Adrenal gland (tissue), 5 donors: ENCODE measurements at regions not wholly inside any gene's neighbourhood (a gene's known extent, or its start where the extent isn't known, plus 50 kb on each side); places are given as distances from the start of the nearest gene placed in this dataset.

Experiments
- POLR2A ChIP-seq, 2 donors: fragments of 450-650 bp; IDR thresholded peaks; one replicate each; pipeline ENCODE4 v1.6.1; 2017; ENCODE audit warnings: antibody characterized with exemption in 2 of 2, mild to moderate bottlenecking in 2 of 2, moderate library complexity in 1 of 2
- TF ChIP-seq, protein P1 (sequence below), 6 experiments: fragments of 450-650 bp in 4 of 6; fragments of 200-600 bp in 2 of 6; sonication (generic) in 1 of 6; IDR thresholded peaks; 1 replicate in 5 of 6; 2 replicates in 1 of 6; pipeline versions ENCODE4 v1.5.1 to v1.8.0; 2016 to 2021; ENCODE audit warnings: antibody characterized with exemption in 6 of 6, mild to moderate bottlenecking in 2 of 6, moderate library complexity in 1 of 6
- donor health status: DM: no; HTN: no; CAD: no.

DNA sequence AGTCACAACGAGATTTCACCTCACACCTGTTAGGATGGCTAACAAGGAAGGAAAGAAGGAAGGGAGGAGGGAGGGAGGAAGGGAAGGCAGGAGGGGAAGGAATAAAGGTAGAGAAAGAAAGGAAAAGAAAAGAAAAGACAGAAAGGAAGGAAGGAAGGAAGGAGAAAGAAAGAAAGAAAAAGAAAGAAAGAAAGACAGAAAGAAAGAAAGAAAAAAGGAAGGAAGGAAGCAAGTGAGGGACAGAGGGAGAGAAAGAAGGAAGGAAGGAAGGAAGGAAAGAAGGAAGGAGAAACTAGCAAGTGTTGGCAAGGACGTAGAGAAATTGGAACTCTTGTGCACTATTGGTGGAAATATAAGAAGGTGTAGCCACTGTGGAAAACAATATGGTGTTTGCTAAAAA lies 52.2 kb downstream of the CCDC185 start:
- TF ChIP-seq, protein P1, sequence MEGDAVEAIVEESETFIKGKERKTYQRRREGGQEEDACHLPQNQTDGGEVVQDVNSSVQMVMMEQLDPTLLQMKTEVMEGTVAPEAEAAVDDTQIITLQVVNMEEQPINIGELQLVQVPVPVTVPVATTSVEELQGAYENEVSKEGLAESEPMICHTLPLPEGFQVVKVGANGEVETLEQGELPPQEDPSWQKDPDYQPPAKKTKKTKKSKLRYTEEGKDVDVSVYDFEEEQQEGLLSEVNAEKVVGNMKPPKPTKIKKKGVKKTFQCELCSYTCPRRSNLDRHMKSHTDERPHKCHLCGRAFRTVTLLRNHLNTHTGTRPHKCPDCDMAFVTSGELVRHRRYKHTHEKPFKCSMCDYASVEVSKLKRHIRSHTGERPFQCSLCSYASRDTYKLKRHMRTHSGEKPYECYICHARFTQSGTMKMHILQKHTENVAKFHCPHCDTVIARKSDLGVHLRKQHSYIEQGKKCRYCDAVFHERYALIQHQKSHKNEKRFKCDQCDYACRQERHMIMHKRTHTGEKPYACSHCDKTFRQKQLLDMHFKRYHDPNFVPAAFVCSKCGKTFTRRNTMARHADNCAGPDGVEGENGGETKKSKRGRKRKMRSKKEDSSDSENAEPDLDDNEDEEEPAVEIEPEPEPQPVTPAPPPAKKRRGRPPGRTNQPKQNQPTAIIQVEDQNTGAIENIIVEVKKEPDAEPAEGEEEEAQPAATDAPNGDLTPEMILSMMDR (IDR thresholded peaks at IDR 0.05) = no peak
- TF ChIP-seq POLR2A (IDR thresholded peaks at IDR 0.05) = no peak
